Neural progenitor cell (in vitro differentiated cells): ENCODE measurements at regions not wholly inside any gene's neighbourhood (a gene's known extent, or its start where the extent isn't known, plus 50 kb on each side); places are given as distances from the start of the nearest gene placed in this dataset.
A peak's percentile ranks its signal among the peaks of the same experiment; 100 is the strongest.

Experiments
- DNase-seq: peaks from one replicate; pipeline ENCODE4 v3.0.0-alpha.2; 2016; ENCODE audit warnings: low spot score
- H2AFZ ChIP-seq: fragments of 200-600 bp; sonication (generic); replicated peaks from 2 replicates; pipeline ENCODE4 v1.6.1; 2016; ENCODE audit warnings: antibody characterized with exemption
- H3F3A ChIP-seq: fragments of 200-600 bp; sonication (generic); 2 replicates; pipeline ENCODE4 v1.6.1; 2016; ENCODE audit warnings: antibody characterized with exemption, low read depth
- H3K27ac ChIP-seq: fragments of 200-600 bp; sonication (generic); 2 replicates; pipeline ENCODE4 v1.5.1; 2016; ENCODE audit warnings: mild to moderate bottlenecking
- H3K27me3 ChIP-seq: fragments of 200-600 bp; sonication (generic); 2 replicates; pipeline ENCODE4 v1.6.1; 2016; ENCODE audit warnings: mild to moderate bottlenecking, moderate library complexity
- H3K36me3 ChIP-seq: fragments of 200-600 bp; sonication (generic); 2 replicates; pipeline ENCODE4 v1.5.1; 2016
- H3K4me1 ChIP-seq: fragments of 200-600 bp; sonication (generic); 2 replicates; pipeline ENCODE4 v1.6.1; 2016; ENCODE audit warnings: mixed run types
- H3K4me2 ChIP-seq: fragments of 200-600 bp; sonication (generic); 2 replicates; pipeline ENCODE4 v1.6.1; 2016
- H3K4me3 ChIP-seq: fragments of 200-600 bp; sonication (generic); 2 replicates; pipeline ENCODE4 v1.5.1; 2016
- H3K79me2 ChIP-seq: fragments of 200-600 bp; sonication (generic); 2 replicates; pipeline ENCODE4 v1.6.1; 2016; ENCODE audit warnings: low read depth
- H3K9ac ChIP-seq: fragments of 200-600 bp; sonication (generic); 2 replicates; pipeline ENCODE4 v1.6.1; 2016
- H3K9me3 ChIP-seq: fragments of 200-600 bp; sonication (generic); 2 replicates; pipeline ENCODE4 v1.5.1; 2016; ENCODE audit warnings: low read depth
- H4K20me1 ChIP-seq: fragments of 200-600 bp; sonication (generic); 2 replicates; pipeline ENCODE4 v1.6.1; 2016; ENCODE audit warnings: low read depth
- H3K27ac Mint-ChIP-seq: 3 replicates; pipeline ENCODE4 v1.8.0; 2021; ENCODE audit warnings: mixed read lengths
- H3K27me3 Mint-ChIP-seq: 2 replicates; pipeline ENCODE4 v1.8.0; 2022; ENCODE audit warnings: low read depth, mild to moderate bottlenecking, inconsistent platforms, moderate library complexity, mixed read lengths; ENCODE audit not compliant: insufficient read depth
- H3K36me3 Mint-ChIP-seq: 3 replicates; pipeline ENCODE4 v1.8.0; 2021; ENCODE audit warnings: mixed read lengths
- H3K4me1 Mint-ChIP-seq: 3 replicates; pipeline ENCODE4 v1.8.0; 2021; ENCODE audit warnings: mixed read lengths
- H3K4me3 Mint-ChIP-seq: 3 replicates; pipeline ENCODE4 v1.8.0; 2021; ENCODE audit warnings: mild to moderate bottlenecking, moderate library complexity, mixed read lengths
- H3K9me3 Mint-ChIP-seq: 3 replicates; pipeline ENCODE4 v1.8.0; 2020; ENCODE audit warnings: mixed read lengths
- EZH2 ChIP-seq: fragments of 200-600 bp; sonication (generic); IDR thresholded peaks from 2 replicates; pipeline ENCODE4 v1.6.1; 2017; ENCODE audit warnings: antibody characterized with exemption, mild to moderate bottlenecking, moderate library complexity
- EZH2phosphoT487 ChIP-seq: fragments of 200-600 bp; sonication (generic); IDR thresholded peaks from 2 replicates; pipeline ENCODE4 v1.6.1; 2017; ENCODE audit warnings: antibody characterized with exemption
- TF ChIP-seq, protein P1 (sequence below): fragments of 200-600 bp; sonication (generic); IDR thresholded peaks from 2 replicates; pipeline ENCODE4 v1.5.1; 2017; ENCODE audit warnings: antibody characterized with exemption, mild to moderate bottlenecking

- TF ChIP-seq, protein P1, sequence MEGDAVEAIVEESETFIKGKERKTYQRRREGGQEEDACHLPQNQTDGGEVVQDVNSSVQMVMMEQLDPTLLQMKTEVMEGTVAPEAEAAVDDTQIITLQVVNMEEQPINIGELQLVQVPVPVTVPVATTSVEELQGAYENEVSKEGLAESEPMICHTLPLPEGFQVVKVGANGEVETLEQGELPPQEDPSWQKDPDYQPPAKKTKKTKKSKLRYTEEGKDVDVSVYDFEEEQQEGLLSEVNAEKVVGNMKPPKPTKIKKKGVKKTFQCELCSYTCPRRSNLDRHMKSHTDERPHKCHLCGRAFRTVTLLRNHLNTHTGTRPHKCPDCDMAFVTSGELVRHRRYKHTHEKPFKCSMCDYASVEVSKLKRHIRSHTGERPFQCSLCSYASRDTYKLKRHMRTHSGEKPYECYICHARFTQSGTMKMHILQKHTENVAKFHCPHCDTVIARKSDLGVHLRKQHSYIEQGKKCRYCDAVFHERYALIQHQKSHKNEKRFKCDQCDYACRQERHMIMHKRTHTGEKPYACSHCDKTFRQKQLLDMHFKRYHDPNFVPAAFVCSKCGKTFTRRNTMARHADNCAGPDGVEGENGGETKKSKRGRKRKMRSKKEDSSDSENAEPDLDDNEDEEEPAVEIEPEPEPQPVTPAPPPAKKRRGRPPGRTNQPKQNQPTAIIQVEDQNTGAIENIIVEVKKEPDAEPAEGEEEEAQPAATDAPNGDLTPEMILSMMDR, result no peak
- TF ChIP-seq EZH2, result no peak
- TF ChIP-seq EZH2phosphoT487, result no peak
- Mint-ChIP-seq H3K4me1 (peaks cover 26% of the 10 kb centered on the region), H3K36me3 (no peaks in the 10 kb centered on the region), H3K27ac (no peak overlapping the region), H3K4me3 (no peak overlapping the region), H3K27me3 (no peaks in the 10 kb centered on the region), H3K9me3 (peaks cover 5% of the 10 kb centered on the region)
- Histone ChIP-seq H3K4me3 (peak overlapping the region; percentile 26), H4K20me1 (no peaks in the 10 kb centered on the region), H3K36me3 (no peaks in the 10 kb centered on the region), H3K4me2 (peak overlapping the region; percentile 73), H3K9ac (no peak overlapping the region), H3K27ac (peak overlapping the region; percentile 26), H3F3A (peaks cover 17% of the 10 kb centered on the region), H3K4me1 (peaks cover 29% of the 10 kb centered on the region), H3K27me3 (no peaks in the 10 kb centered on the region), H2AFZ (peak overlapping the region; percentile 17), H3K9me3 (no peaks in the 10 kb centered on the region), H3K79me2 (no peaks in the 10 kb centered on the region)
- DNase-seq, result peak; percentile 35
These were observed 827.5 kb upstream of the DPPA4 start for GRCh38 chr3:110164632-110165369.

DNA sequence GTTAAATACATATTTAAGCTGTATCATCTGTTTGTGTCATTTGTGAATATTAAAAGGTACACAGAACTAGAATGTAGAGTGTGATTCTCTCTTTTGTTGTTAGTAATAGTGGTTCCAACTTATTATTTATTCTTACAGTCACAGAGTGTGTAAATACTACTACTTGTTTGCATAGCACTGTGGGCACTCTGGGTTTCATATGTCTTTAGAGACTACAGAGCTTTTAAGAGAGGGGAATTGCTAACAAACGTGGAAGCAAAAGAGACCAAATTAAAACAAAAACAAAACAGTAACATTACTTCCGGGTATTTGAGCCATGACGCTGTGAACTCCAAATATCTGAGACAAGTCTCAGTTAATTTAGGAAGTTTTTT is 828.0 kb upstream of the DPPA4 start:
- Mint-ChIP-seq H3K27me3 (no peaks in the 10 kb centered on the region), H3K4me1 (peaks cover 26% of the 10 kb centered on the region), H3K36me3 (no peaks in the 10 kb centered on the region), H3K4me3 (peak overlapping the region; percentile 9), H3K27ac (no peak overlapping the region), H3K9me3 (peaks cover 5% of the 10 kb centered on the region)
- Histone ChIP-seq H3K79me2 (no peaks in the 10 kb centered on the region), H3K9me3 (no peaks in the 10 kb centered on the region), H3F3A (peaks cover 17% of the 10 kb centered on the region), H4K20me1 (no peaks in the 10 kb centered on the region), H3K27ac (peak overlapping the region; percentile 26), H3K4me3 (peak overlapping the region; percentile 26), H3K9ac (no peak overlapping the region), H2AFZ (no peak overlapping the region), H3K36me3 (no peaks in the 10 kb centered on the region), H3K4me1 (peaks cover 29% of the 10 kb centered on the region), H3K4me2 (peak overlapping the region; percentile 73), H3K27me3 (no peaks in the 10 kb centered on the region)
- no peak for TF ChIP-seq EZH2phosphoT487
- TF ChIP-seq, protein P1, result no peak
- no peak for TF ChIP-seq EZH2
- no peak for DNase-seq

DNA sequence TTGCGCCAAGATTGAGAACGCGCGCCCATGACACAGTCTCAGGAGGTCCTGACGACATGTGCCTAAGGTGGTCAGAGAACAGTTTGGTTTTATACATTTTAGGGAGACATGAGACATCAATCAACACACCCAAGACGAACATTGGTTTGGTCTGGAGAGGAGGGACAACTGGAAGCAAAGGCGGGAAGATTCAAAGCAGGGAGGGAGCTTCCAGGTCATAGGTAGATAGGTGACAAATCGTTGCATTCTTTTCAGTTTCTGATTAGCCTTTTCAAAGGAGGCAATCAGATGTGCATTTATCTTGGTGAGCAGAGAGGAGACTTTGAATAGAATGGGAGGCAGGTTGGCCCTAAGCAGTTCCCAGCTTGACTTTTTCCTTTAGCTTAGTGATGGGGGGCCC is 828.4 kb upstream of the DPPA4 start:
- peak; percentile 68 for DNase-seq
- Histone ChIP-seq H3F3A (peaks cover 17% of the 10 kb centered on the region), H3K27ac (peak overlapping the region; percentile 26), H3K4me1 (peaks cover 29% of the 10 kb centered on the region), H3K36me3 (no peaks in the 10 kb centered on the region), H3K27me3 (no peaks in the 10 kb centered on the region), H3K9me3 (no peaks in the 10 kb centered on the region), H2AFZ (no peak overlapping the region), H3K4me3 (peak overlapping the region; percentile 26), H4K20me1 (no peaks in the 10 kb centered on the region), H3K4me2 (peak overlapping the region; percentile 73), H3K9ac (no peak overlapping the region), H3K79me2 (no peaks in the 10 kb centered on the region)
- no peak for TF ChIP-seq EZH2
- no peak for TF ChIP-seq EZH2phosphoT487
- TF ChIP-seq, protein P1, result no peak
- H3K4me1 Mint-ChIP-seq, result peaks cover 26% of the 10 kb centered on the region
- H3K9me3 Mint-ChIP-seq, result peaks cover 5% of the 10 kb centered on the region
- H3K36me3 Mint-ChIP-seq, result no peaks in the 10 kb centered on the region
- H3K4me3 Mint-ChIP-seq, result peak overlapping the region; percentile 9
- H3K27me3 Mint-ChIP-seq, result no peaks in the 10 kb centered on the region
- H3K27ac Mint-ChIP-seq, result peak overlapping the region; percentile 1
